ENCODE measurements at regions not wholly inside any gene's neighbourhood (a gene's known extent, or its start where the extent isn't known, plus 50 kb on each side); places are given as distances from the start of the nearest gene placed in this dataset.
"Not testable (repeated sequence)": the region's sequence is repeated elsewhere in the genome, so short reads cannot be mapped to it uniquely, and the experiment has no call there.

GRCh38 chr5:142542078-142542477, 143.8 kb downstream of the FGF1 start:
- DNase-seq (ENCODE audit: low spot score): no peak

- no peak for DNase-seq (ENCODE audit: low spot score)
Observed at GRCh38 chr5:142540922-142541422, 144.9 kb downstream of the FGF1 start.

GRCh38 chr5:142539154-142539740, 146.6 kb downstream of the FGF1 start:
- DNase-seq (ENCODE audit: low spot score): no peak

GRCh38 chr5:142537938-142538337, 148.0 kb downstream of the FGF1 start:
- DNase-seq (ENCODE audit: low spot score): no peak

GRCh38 chr5:142532781-142533176, 153.1 kb downstream of the FGF1 start:
- no peak for DNase-seq (ENCODE audit: low spot score)

GRCh38 chr5:142531977-142532780, 153.7 kb downstream of the FGF1 start:
- DNase-seq (ENCODE audit: low spot score): no peak

GRCh38 chr5:142530904-142531303, 155.0 kb downstream of the FGF1 start:
- DNase-seq (ENCODE audit: low spot score): no peak

GRCh38 chr5:142529626-142530278, 156.1 kb downstream of the FGF1 start:
- no peak for DNase-seq (ENCODE audit: low spot score)

- no peak for DNase-seq (ENCODE audit: low spot score)
Observed at GRCh38 chr5:142527664-142528295, 158.1 kb downstream of the FGF1 start.

- no peak for DNase-seq (ENCODE audit: low spot score)
Observed at GRCh38 chr5:142527234-142527633, 158.7 kb downstream of the FGF1 start.

- DNase-seq (ENCODE audit: low spot score): no peak
Observed at GRCh38 chr5:142522983-142523382, 162.9 kb downstream of the FGF1 start.

GRCh38 chr5:142521706-142522105, 164.2 kb downstream of the FGF1 start:
- no peak for DNase-seq (ENCODE audit: low spot score)

GRCh38 chr5:142520885-142521284, 165.0 kb downstream of the FGF1 start:
- DNase-seq (ENCODE audit: low spot score): no peak

GRCh38 chr5:142519913-142520312, 166.0 kb downstream of the FGF1 start:
- DNase-seq (ENCODE audit: low spot score): not testable (repeated sequence)

- DNase-seq (ENCODE audit: low spot score): no peak
Observed at GRCh38 chr5:142517840-142518239, 168.1 kb downstream of the FGF1 start.

- no peak for DNase-seq (ENCODE audit: low spot score)
Observed at GRCh38 chr5:142516732-142517131, 169.2 kb downstream of the FGF1 start.

- DNase-seq (ENCODE audit: low spot score): no peak
Observed at GRCh38 chr5:142515036-142515435, 170.9 kb downstream of the FGF1 start.

- no peak for DNase-seq (ENCODE audit: low spot score)
Observed at GRCh38 chr5:142514196-142514595, 171.7 kb downstream of the FGF1 start.

- DNase-seq (ENCODE audit: low spot score): peak; percentile 56
Observed at GRCh38 chr5:142512043-142513042, 173.5 kb downstream of the FGF1 start.

- no peak for DNase-seq (ENCODE audit: low spot score)
Observed at GRCh38 chr5:142511358-142511757, 174.5 kb downstream of the FGF1 start.

- DNase-seq (ENCODE audit: low spot score): no peak
Observed at GRCh38 chr5:142509026-142509425, 176.9 kb downstream of the FGF1 start.

All from ecto neural progenitor cell (in vitro differentiated cells).